Naive thymus-derived CD4-positive, alpha-beta T cell (primary cell): ENCODE measurements at regions not wholly inside any gene's neighbourhood (a gene's known extent, or its start where the extent isn't known, plus 50 kb on each side); places are given as distances from the start of the nearest gene placed in this dataset.

ENCODE experiments used
- ATAC-seq: fragments of 150-1000 bp; cut with Tn5 transposase; 2 replicates; pipeline ENCODE4 v1.10.0; 2021; ENCODE audit warnings: mild to moderate bottlenecking, moderate library complexity
- CTCF ChIA-PET: fragments of 350-600 bp; sonication (Branson Sonifier 250); formaldehyde crosslinking; loops from one replicate; lab custom pipeline; 2021; ENCODE audit warnings: antibody characterized with exemption; lab: Charles Lee
- POLR2A ChIA-PET: fragments of 350-600 bp; sonication (Branson Sonifier 250); formaldehyde crosslinking; loops from one replicate; lab custom pipeline; 2021; ENCODE audit warnings: antibody characterized with exemption, inconsistent platforms; lab: Charles Lee
- DNase-seq, 9 donors: peaks; one replicate each; pipeline versions ENCODE4 v3.0.0 to v3.0.0-alpha.2; 2020 to 2022; ENCODE audit warnings: mixed read lengths in 1 of 9
- H3K27ac ChIP-seq: one replicate; pipeline ENCODE4 v1.7.0; 2013; ENCODE audit warnings: mild to moderate bottlenecking, low read depth, low read length, moderate library complexity
- H3K27me3 ChIP-seq, 2 donors: one replicate each; pipeline ENCODE4 v1.7.0; 2013; ENCODE audit warnings: low read length in 2 of 2, mild to moderate bottlenecking in 2 of 2, moderate library complexity in 2 of 2; ENCODE audit not compliant: control insufficient read depth in 2 of 2, insufficient read depth in 2 of 2
- H3K36me3 ChIP-seq, 3 experiments: 1 replicate in 2 of 3; 2 replicates in 1 of 3; pipeline ENCODE4 v1.7.0; 2013; ENCODE audit warnings: low read length in 3 of 3, mild to moderate bottlenecking in 3 of 3, moderate library complexity in 1 of 3; ENCODE audit not compliant: insufficient read depth in 3 of 3, control insufficient read depth in 2 of 3
- H3K4me1 ChIP-seq, 2 donors: one replicate each; pipeline ENCODE4 v1.7.0; 2013; ENCODE audit warnings: low read length in 2 of 2, mild to moderate bottlenecking in 2 of 2, moderate library complexity in 1 of 2; ENCODE audit not compliant: control insufficient read depth in 2 of 2, insufficient read depth in 2 of 2
- H3K4me3 ChIP-seq: 2 replicates; pipeline ENCODE4 v1.7.0; 2013; ENCODE audit warnings: mild to moderate bottlenecking, low read length
- H3K9me3 ChIP-seq, 3 experiments: 1 replicate in 2 of 3; 2 replicates in 1 of 3; pipeline ENCODE4 v1.7.0; 2013; ENCODE audit warnings: low read length in 3 of 3; ENCODE audit not compliant: control insufficient read depth in 2 of 3
- H3K27ac Mint-ChIP-seq, 9 donors: one replicate each; pipeline ENCODE4 v1.8.0; 2020 to 2022; ENCODE audit warnings: mixed read lengths in 9 of 9, mild to moderate bottlenecking in 8 of 9, moderate library complexity in 5 of 9, inconsistent platforms in 2 of 9
- H3K27me3 Mint-ChIP-seq, 5 donors: one replicate each; pipeline ENCODE4 v1.8.0; 2021 to 2022; ENCODE audit warnings: mixed read lengths in 5 of 5, mild to moderate bottlenecking in 1 of 5
- H3K36me3 Mint-ChIP-seq, 5 donors: one replicate each; pipeline ENCODE4 v1.8.0; 2020 to 2022; ENCODE audit warnings: mixed read lengths in 5 of 5, mild to moderate bottlenecking in 3 of 5, inconsistent platforms in 1 of 5
- H3K4me1 Mint-ChIP-seq, 7 donors: one replicate each; pipeline ENCODE4 v1.8.0; 2020 to 2022; ENCODE audit warnings: mixed read lengths in 7 of 7, mild to moderate bottlenecking in 3 of 7, inconsistent platforms in 1 of 7
- H3K4me3 Mint-ChIP-seq, 10 donors: one replicate each; pipeline ENCODE4 v1.8.0; 2020 to 2022; ENCODE audit warnings: mild to moderate bottlenecking in 10 of 10, mixed read lengths in 10 of 10, moderate library complexity in 6 of 10, inconsistent platforms in 2 of 10
- H3K9me3 Mint-ChIP-seq, 11 donors: one replicate each; pipeline ENCODE4 v1.8.0; 2020 to 2022; ENCODE audit warnings: mixed read lengths in 11 of 11, mild to moderate bottlenecking in 4 of 11, inconsistent platforms in 1 of 11, moderate library complexity in 1 of 11
- intact Hi-C, 2 donors: fragments of 100-400 bp; cut with micrococcal nuclease; formaldehyde crosslinking; loops; one replicate each; pipeline ENCODE4 v1.15.1; 2023

- POLR2A ChIA-PET, result no interaction called here
These were observed 232.5 kb upstream of the CTAGE1 start for GRCh38 chr18:22650247-22650646.

GRCh38 chr18:22657619-22658018 lies 239.9 kb upstream of the CTAGE1 start:
- POLR2A ChIA-PET, result no interaction called here

More at GRCh38 chr18:22650247-22650646, 232.5 kb upstream of the CTAGE1 start:
- H3K27me3 ChIP-seq, result no peaks in the 10 kb centered on the region
- Mint-ChIP-seq H3K36me3 (peaks cover 0 to 4% (median 0%) of the 10 kb centered on the region in 5 donors), H3K4me1 (no peaks in the 10 kb centered on the region), H3K4me3 (no peak overlapping the region), H3K9me3 (peaks cover 3 to 32% (median 11%) of the 10 kb centered on the region in 11 donors), H3K27ac (no peak overlapping the region), H3K27me3 (peaks cover 0 to 17% (median 10%) of the 10 kb centered on the region in 5 donors)
- no peaks in the 10 kb centered on the region for H3K36me3 ChIP-seq
- DNase-seq (no peak), ATAC-seq (no peak)
- H3K9me3 ChIP-seq, result no peaks in the 10 kb centered on the region
- intact Hi-C loops, result no loop called here
- no peak overlapping the region for H3K4me3 ChIP-seq
- no peaks in the 10 kb centered on the region for H3K4me1 ChIP-seq
- H3K27ac ChIP-seq, result no peak overlapping the region
- CTCF ChIA-PET, result no interaction called here

GRCh38 chr18:22658318-22658717 lies 240.6 kb upstream of the CTAGE1 start:
- no peaks in the 10 kb centered on the region for H3K27me3 ChIP-seq
- H3K27ac Mint-ChIP-seq, result no peak overlapping the region
- ATAC-seq (no peak), DNase-seq (no peak)
- no peak overlapping the region for H3K27ac ChIP-seq
- H3K9me3 ChIP-seq, result peaks cover 0 to 8% (median 0%) of the 10 kb centered on the region in 3 experiments
- peaks cover 11 to 69% (median 32%) of the 10 kb centered on the region in 11 donors for H3K9me3 Mint-ChIP-seq
- H3K4me1 ChIP-seq, result no peaks in the 10 kb centered on the region
- POLR2A ChIA-PET, result no interaction called here
- H3K4me1 Mint-ChIP-seq, result no peaks in the 10 kb centered on the region
- peaks cover 0 to 36% (median 14%) of the 10 kb centered on the region in 5 donors for H3K27me3 Mint-ChIP-seq
- H3K36me3 Mint-ChIP-seq, result peaks cover 0 to 8% (median 5%) of the 10 kb centered on the region in 5 donors
- no peak overlapping the region for H3K4me3 Mint-ChIP-seq
- CTCF ChIA-PET, result no interaction called here
- intact Hi-C loops, result no loop called here
- no peaks in the 10 kb centered on the region for H3K36me3 ChIP-seq
- no peak overlapping the region for H3K4me3 ChIP-seq

More at GRCh38 chr18:22657619-22658018, 239.9 kb upstream of the CTAGE1 start:
- Mint-ChIP-seq H3K4me3 (no peak overlapping the region), H3K4me1 (no peaks in the 10 kb centered on the region), H3K27ac (no peak overlapping the region), H3K36me3 (peaks cover 0 to 8% (median 5%) of the 10 kb centered on the region in 5 donors), H3K9me3 (peaks cover 11 to 66% (median 27%) of the 10 kb centered on the region in 11 donors), H3K27me3 (peaks cover 0 to 39% (median 14%) of the 10 kb centered on the region in 5 donors)
- Histone ChIP-seq H3K4me1 (no peaks in the 10 kb centered on the region), H3K27ac (no peak overlapping the region), H3K27me3 (no peaks in the 10 kb centered on the region), H3K36me3 (no peaks in the 10 kb centered on the region), H3K4me3 (no peak overlapping the region), H3K9me3 (peaks cover 0 to 8% (median 0%) of the 10 kb centered on the region in 3 experiments)
- DNase-seq, result no peak
- CTCF ChIA-PET, result no interaction called here
- intact Hi-C loops, result no loop called here
- ATAC-seq, result no peak

GRCh38 chr18:22663378-22663777 lies 245.7 kb upstream of the CTAGE1 start:
- Mint-ChIP-seq H3K36me3 (peaks cover 0 to 4% (median 0%) of the 10 kb centered on the region in 5 donors), H3K27ac (no peak overlapping the region), H3K4me1 (no peaks in the 10 kb centered on the region), H3K9me3 (peaks cover 3 to 50% (median 30%) of the 10 kb centered on the region in 11 donors), H3K27me3 (peaks cover 0 to 19% (median 8%) of the 10 kb centered on the region in 5 donors), H3K4me3 (no peak overlapping the region)
- DNase-seq, result no peak
- ATAC-seq, result no peak
- Histone ChIP-seq H3K4me3 (no peak overlapping the region), H3K9me3 (no peaks in the 10 kb centered on the region), H3K36me3 (no peaks in the 10 kb centered on the region), H3K27ac (no peak overlapping the region), H3K27me3 (no peaks in the 10 kb centered on the region), H3K4me1 (no peaks in the 10 kb centered on the region)
- CTCF ChIA-PET, result no interaction called here
- POLR2A ChIA-PET, result no interaction called here
- intact Hi-C loops, result no loop called here

GRCh38 chr18:22666411-22666940 lies 248.8 kb upstream of the CTAGE1 start:
- intact Hi-C loops, result no loop called here
- Mint-ChIP-seq H3K27me3 (peaks cover 0 to 22% (median 16%) of the 10 kb centered on the region in 5 donors), H3K36me3 (no peaks in the 10 kb centered on the region), H3K27ac (no peak overlapping the region), H3K9me3 (peaks cover 0 to 39% (median 18%) of the 10 kb centered on the region in 11 donors), H3K4me1 (no peaks in the 10 kb centered on the region), H3K4me3 (no peak overlapping the region)
- Histone ChIP-seq H3K27ac (no peak overlapping the region), H3K9me3 (no peaks in the 10 kb centered on the region), H3K4me3 (no peak overlapping the region), H3K27me3 (no peaks in the 10 kb centered on the region), H3K4me1 (no peaks in the 10 kb centered on the region), H3K36me3 (no peaks in the 10 kb centered on the region)
- ChIA-PET POLR2A (no interaction called here), CTCF (no interaction called here)
- ATAC-seq (no peak), DNase-seq (no peak)

GRCh38 chr18:22667156-22667555 lies 249.4 kb upstream of the CTAGE1 start:
- Histone ChIP-seq H3K36me3 (no peaks in the 10 kb centered on the region), H3K4me3 (no peak overlapping the region), H3K4me1 (no peaks in the 10 kb centered on the region), H3K9me3 (no peaks in the 10 kb centered on the region), H3K27me3 (no peaks in the 10 kb centered on the region), H3K27ac (no peak overlapping the region)
- H3K4me3 Mint-ChIP-seq, result no peak overlapping the region
- ATAC-seq (no peak), DNase-seq (no peak)
- H3K27ac Mint-ChIP-seq, result no peak overlapping the region
- no peaks in the 10 kb centered on the region for H3K36me3 Mint-ChIP-seq
- ChIA-PET POLR2A (no interaction called here), CTCF (no interaction called here)
- H3K9me3 Mint-ChIP-seq, result peaks cover 0 to 38% (median 18%) of the 10 kb centered on the region in 11 donors
- peaks cover 0 to 22% (median 16%) of the 10 kb centered on the region in 5 donors for H3K27me3 Mint-ChIP-seq
- intact Hi-C loops, result no loop called here
- H3K4me1 Mint-ChIP-seq, result no peaks in the 10 kb centered on the region
